ENCODE measurements at regions not wholly inside any gene's neighbourhood (a gene's known extent, or its start where the extent isn't known, plus 50 kb on each side); places are given as distances from the start of the nearest gene placed in this dataset.

GRCh38 chr7:33742999-33743587 is 162.2 kb upstream of the BMPER start:
- WGBS (ENCODE audit: low lambda C conversion rate, missing lambda C conversion rate): 96% methylated on average over 4 of the region's 4 CpGs

GRCh38 chr7:33743594-33743993 is 161.7 kb upstream of the BMPER start:
- H3K9me2 ChIP-seq (replicated peaks; ENCODE audit: insufficient read depth): no peaks in the 10 kb centered on the region
- TF ChIP-seq EZH2phosphoT487 (IDR thresholded peaks at IDR 0.05; ENCODE audit: low read depth, severe bottlenecking, unreplicated experiment) (no peak), EZH2 (IDR thresholded peaks at IDR 0.05; ENCODE audit: borderline replicate concordance) (no peak)
- TF ChIP-seq, protein P1, sequence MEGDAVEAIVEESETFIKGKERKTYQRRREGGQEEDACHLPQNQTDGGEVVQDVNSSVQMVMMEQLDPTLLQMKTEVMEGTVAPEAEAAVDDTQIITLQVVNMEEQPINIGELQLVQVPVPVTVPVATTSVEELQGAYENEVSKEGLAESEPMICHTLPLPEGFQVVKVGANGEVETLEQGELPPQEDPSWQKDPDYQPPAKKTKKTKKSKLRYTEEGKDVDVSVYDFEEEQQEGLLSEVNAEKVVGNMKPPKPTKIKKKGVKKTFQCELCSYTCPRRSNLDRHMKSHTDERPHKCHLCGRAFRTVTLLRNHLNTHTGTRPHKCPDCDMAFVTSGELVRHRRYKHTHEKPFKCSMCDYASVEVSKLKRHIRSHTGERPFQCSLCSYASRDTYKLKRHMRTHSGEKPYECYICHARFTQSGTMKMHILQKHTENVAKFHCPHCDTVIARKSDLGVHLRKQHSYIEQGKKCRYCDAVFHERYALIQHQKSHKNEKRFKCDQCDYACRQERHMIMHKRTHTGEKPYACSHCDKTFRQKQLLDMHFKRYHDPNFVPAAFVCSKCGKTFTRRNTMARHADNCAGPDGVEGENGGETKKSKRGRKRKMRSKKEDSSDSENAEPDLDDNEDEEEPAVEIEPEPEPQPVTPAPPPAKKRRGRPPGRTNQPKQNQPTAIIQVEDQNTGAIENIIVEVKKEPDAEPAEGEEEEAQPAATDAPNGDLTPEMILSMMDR (IDR thresholded peaks at IDR 0.05; ENCODE audit: poor library complexity): no peak
- H3K4me3 ChIP-seq: no peak overlapping the region
- WGBS (ENCODE audit: low lambda C conversion rate, missing lambda C conversion rate): 72% methylated on average over 5 of the region's 5 CpGs
- no peak overlapping the region for H2AFZ ChIP-seq
- H3K27me3 ChIP-seq: no peaks in the 10 kb centered on the region
- no peaks in the 10 kb centered on the region for H4K20me1 ChIP-seq (ENCODE audit: insufficient read depth, poor library complexity, severe bottlenecking)
- H3K36me3 ChIP-seq (replicated peaks; ENCODE audit: insufficient read depth, low read depth): no peaks in the 10 kb centered on the region
- peak overlapping the region; percentile 59 for H3K27ac ChIP-seq
- no peaks in the 10 kb centered on the region for H3K79me2 ChIP-seq
- H3K9me3 ChIP-seq (ENCODE audit: low read depth): no peaks in the 10 kb centered on the region
- DNase-seq (ENCODE audit: low spot score): no peak
- H3K4me2 ChIP-seq: no peak overlapping the region
- no peaks in the 10 kb centered on the region for H3K4me1 ChIP-seq (ENCODE audit: insufficient read depth)

More at GRCh38 chr7:33742999-33743587, 162.2 kb upstream of the BMPER start:
- DNase-seq (ENCODE audit: low spot score): no peak
- TF ChIP-seq EZH2phosphoT487 (IDR thresholded peaks at IDR 0.05; ENCODE audit: low read depth, severe bottlenecking, unreplicated experiment) (no peak), EZH2 (IDR thresholded peaks at IDR 0.05; ENCODE audit: borderline replicate concordance) (no peak)
- TF ChIP-seq, protein P1 (IDR thresholded peaks at IDR 0.05; ENCODE audit: poor library complexity): no peak
- H3K27me3 ChIP-seq: no peaks in the 10 kb centered on the region
- H3K27ac ChIP-seq: peak overlapping the region; percentile 52
- no peak overlapping the region for H2AFZ ChIP-seq
- H3K9me3 ChIP-seq (ENCODE audit: low read depth): no peaks in the 10 kb centered on the region
- H3K4me1 ChIP-seq (ENCODE audit: insufficient read depth): no peaks in the 10 kb centered on the region
- no peaks in the 10 kb centered on the region for H3K9me2 ChIP-seq (replicated peaks; ENCODE audit: insufficient read depth)
- no peaks in the 10 kb centered on the region for H3K36me3 ChIP-seq (replicated peaks; ENCODE audit: insufficient read depth, low read depth)
- no peak overlapping the region for H3K4me3 ChIP-seq
- H4K20me1 ChIP-seq (ENCODE audit: insufficient read depth, poor library complexity, severe bottlenecking): no peaks in the 10 kb centered on the region
- H3K4me2 ChIP-seq: no peak overlapping the region
- H3K79me2 ChIP-seq: no peaks in the 10 kb centered on the region

GRCh38 chr7:33744293-33745075 is 160.9 kb upstream of the BMPER start:
- Histone ChIP-seq H3K79me2 (no peaks in the 10 kb centered on the region), H3K27ac (peak overlapping the region; percentile 59), H3K9me2 (replicated peaks; ENCODE audit: insufficient read depth) (no peaks in the 10 kb centered on the region), H3K27me3 (no peaks in the 10 kb centered on the region), H3K9me3 (ENCODE audit: low read depth) (no peaks in the 10 kb centered on the region), H3K4me3 (no peak overlapping the region), H4K20me1 (ENCODE audit: insufficient read depth, poor library complexity, severe bottlenecking) (no peaks in the 10 kb centered on the region), H2AFZ (no peak overlapping the region), H3K36me3 (replicated peaks; ENCODE audit: insufficient read depth, low read depth) (no peaks in the 10 kb centered on the region), H3K4me1 (ENCODE audit: insufficient read depth) (no peaks in the 10 kb centered on the region), H3K4me2 (no peak overlapping the region)
- TF ChIP-seq EZH2phosphoT487 (IDR thresholded peaks at IDR 0.05; ENCODE audit: low read depth, severe bottlenecking, unreplicated experiment) (no peak), EZH2 (IDR thresholded peaks at IDR 0.05; ENCODE audit: borderline replicate concordance) (no peak)
- TF ChIP-seq, protein P1 (IDR thresholded peaks at IDR 0.05; ENCODE audit: poor library complexity): peak; percentile 26
- WGBS (ENCODE audit: low lambda C conversion rate, missing lambda C conversion rate): 90% methylated on average over 3 of the region's 3 CpGs
- peak; percentile 32 for DNase-seq (ENCODE audit: low spot score)
